ENCODE measurements at regions not wholly inside any gene's neighbourhood (a gene's known extent, or its start where the extent isn't known, plus 50 kb on each side); places are given as distances from the start of the nearest gene placed in this dataset.
"Not testable (repeated sequence)": the region's sequence is repeated elsewhere in the genome, so short reads cannot be mapped to it uniquely, and the experiment has no call there.

GRCh38 chr10:118918587-118918986 is 110.9 kb upstream of the NANOS1 start:
- no peak for DNase-seq

GRCh38 chr10:118920206-118920605 is 109.3 kb upstream of the NANOS1 start:
- no peak for DNase-seq

GRCh38 chr10:118922226-118922625 is 107.3 kb upstream of the NANOS1 start:
- DNase-seq, result no peak

GRCh38 chr10:118922972-118923371 is 106.5 kb upstream of the NANOS1 start:
- DNase-seq, result no peak

GRCh38 chr10:118924493-118924892 is 105.0 kb upstream of the NANOS1 start:
- DNase-seq, result no peak

GRCh38 chr10:118925404-118926071 is 104.0 kb upstream of the NANOS1 start:
- no peak for DNase-seq

- DNase-seq, result no peak
These were observed 103.5 kb upstream of the NANOS1 start for GRCh38 chr10:118926072-118926417.

- no peak for DNase-seq
These were observed 103.1 kb upstream of the NANOS1 start for GRCh38 chr10:118926441-118926840.

- no peak for DNase-seq
These were observed 102.6 kb upstream of the NANOS1 start for GRCh38 chr10:118926903-118927302.

GRCh38 chr10:118927321-118927720 is 102.2 kb upstream of the NANOS1 start:
- no peak for DNase-seq

- DNase-seq, result no peak
These were observed 98.9 kb upstream of the NANOS1 start for GRCh38 chr10:118930614-118931013.

GRCh38 chr10:118931436-118931835 is 98.1 kb upstream of the NANOS1 start:
- DNase-seq, result no peak

GRCh38 chr10:118932154-118932553 is 97.4 kb upstream of the NANOS1 start:
- DNase-seq, result not testable (repeated sequence)

GRCh38 chr10:118937226-118937625 is 92.3 kb upstream of the NANOS1 start:
- no peak for DNase-seq

- no peak for DNase-seq
These were observed 90.1 kb upstream of the NANOS1 start for GRCh38 chr10:118939211-118940007.

- DNase-seq, result no peak
These were observed 89.1 kb upstream of the NANOS1 start for GRCh38 chr10:118940386-118940785.

GRCh38 chr10:118943253-118943652 is 86.3 kb upstream of the NANOS1 start:
- DNase-seq, result no peak

- DNase-seq, result no peak
These were observed 84.4 kb upstream of the NANOS1 start for GRCh38 chr10:118944959-118945633.

- no peak for DNase-seq
These were observed 80.7 kb upstream of the NANOS1 start for GRCh38 chr10:118948786-118949185.

GRCh38 chr10:118950190-118950680 is 79.3 kb upstream of the NANOS1 start:
- DNase-seq, result no peak

GRCh38 chr10:118950997-118951637 is 78.4 kb upstream of the NANOS1 start:
- DNase-seq, result no peak

- no peak for DNase-seq
These were observed 76.8 kb upstream of the NANOS1 start for GRCh38 chr10:118952493-118953295.
